Activated CD8-positive, alpha-beta memory T cell treated with anti-CD3 and anti-CD28 coated beads, Interleukin-2, amount 50 U/mL, for 24 hours (primary cell): ENCODE measurements at regions not wholly inside any gene's neighbourhood (a gene's known extent, or its start where the extent isn't known, plus 50 kb on each side); places are given as distances from the start of the nearest gene placed in this dataset.

ENCODE experiments used
- DNase-seq: peaks from one replicate; pipeline ENCODE4 v3.0.0-alpha.2; 2020; ENCODE audit errors: extremely low read depth

- DNase-seq, result no peak
These were observed 480.2 kb upstream of the ACVR2A start for GRCh38 chr2:147364597-147364996.

GRCh38 chr2:147363181-147363580 lies 481.6 kb upstream of the ACVR2A start:
- DNase-seq, result no peak

GRCh38 chr2:147358375-147358774 lies 486.5 kb upstream of the ACVR2A start:
- DNase-seq, result no peak

- no peak for DNase-seq
These were observed 488.7 kb upstream of the ACVR2A start for GRCh38 chr2:147356157-147356556.

- no peak for DNase-seq
These were observed 489.1 kb upstream of the ACVR2A start for GRCh38 chr2:147355706-147356105.

GRCh38 chr2:147353072-147353381 lies 491.8 kb upstream of the ACVR2A start:
- DNase-seq, result no peak

- no peak for DNase-seq
These were observed 492.4 kb upstream of the ACVR2A start for GRCh38 chr2:147352264-147353071.

- no peak for DNase-seq
These were observed 493.0 kb upstream of the ACVR2A start for GRCh38 chr2:147351784-147352183.

GRCh38 chr2:147348931-147349555 lies 495.8 kb upstream of the ACVR2A start:
- no peak for DNase-seq

GRCh38 chr2:147346142-147346541 lies 498.7 kb upstream of the ACVR2A start:
- no peak for DNase-seq

- DNase-seq, result no peak
These were observed 499.6 kb upstream of the ACVR2A start for GRCh38 chr2:147345246-147345645.

GRCh38 chr2:147342329-147342728 lies 502.5 kb upstream of the ACVR2A start:
- DNase-seq, result no peak

- no peak for DNase-seq
These were observed 512.9 kb upstream of the ACVR2A start for GRCh38 chr2:147331790-147332419.

- DNase-seq, result no peak
These were observed 513.9 kb upstream of the ACVR2A start for GRCh38 chr2:147330925-147331324.

GRCh38 chr2:147327613-147328012 lies 517.2 kb upstream of the ACVR2A start:
- DNase-seq, result no peak

GRCh38 chr2:147325990-147326389 lies 518.8 kb upstream of the ACVR2A start:
- no peak for DNase-seq

GRCh38 chr2:147320146-147320545 lies 524.7 kb upstream of the ACVR2A start:
- no peak for DNase-seq

GRCh38 chr2:147311058-147311430 lies 533.8 kb upstream of the ACVR2A start:
- DNase-seq, result no peak

- DNase-seq, result no peak
These were observed 534.3 kb upstream of the ACVR2A start for GRCh38 chr2:147310335-147311057.

GRCh38 chr2:147297820-147298219 lies 547.0 kb upstream of the ACVR2A start:
- no peak for DNase-seq

GRCh38 chr2:147294825-147295392 lies 549.9 kb upstream of the ACVR2A start:
- DNase-seq, result no peak
